ENCODE measurements at regions not wholly inside any gene's neighbourhood (a gene's known extent, or its start where the extent isn't known, plus 50 kb on each side); places are given as distances from the start of the nearest gene placed in this dataset.

DNA sequence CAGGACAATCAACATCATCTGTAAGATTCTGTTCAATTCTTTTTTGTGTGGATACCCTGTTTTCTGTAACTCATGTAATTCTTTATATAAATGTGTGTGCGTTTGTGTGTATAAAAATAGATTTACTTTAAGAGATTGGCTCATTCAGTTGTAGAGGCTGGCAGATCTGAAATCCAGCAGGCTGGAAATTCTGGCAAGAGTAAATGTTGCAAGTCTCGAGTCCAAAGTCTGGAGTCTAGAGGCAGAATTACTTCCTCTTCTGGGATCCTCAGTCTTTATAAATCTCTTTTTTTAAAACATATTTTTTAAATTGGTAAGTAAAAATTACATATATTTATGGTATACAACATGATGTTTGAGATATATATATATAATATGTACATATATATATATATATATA lies 202.1 kb upstream of the TMEM161B start:
- no peak overlapping the region for H3K27ac Mint-ChIP-seq (ENCODE audit: unreplicated experiment)
- DNase-seq (ENCODE audit: extremely low spot score, unreplicated experiment) = no peak
- no peak overlapping the region for H3K4me3 Mint-ChIP-seq (ENCODE audit: unreplicated experiment)
- no peaks in the 10 kb centered on the region for H3K4me1 Mint-ChIP-seq (ENCODE audit: unreplicated experiment)
- H3K9me3 Mint-ChIP-seq (ENCODE audit: unreplicated experiment) = peaks cover 7% of the 10 kb centered on the region
- H3K27me3 Mint-ChIP-seq (ENCODE audit: unreplicated experiment) = no peaks in the 10 kb centered on the region
- TF ChIP-seq, protein P1, sequence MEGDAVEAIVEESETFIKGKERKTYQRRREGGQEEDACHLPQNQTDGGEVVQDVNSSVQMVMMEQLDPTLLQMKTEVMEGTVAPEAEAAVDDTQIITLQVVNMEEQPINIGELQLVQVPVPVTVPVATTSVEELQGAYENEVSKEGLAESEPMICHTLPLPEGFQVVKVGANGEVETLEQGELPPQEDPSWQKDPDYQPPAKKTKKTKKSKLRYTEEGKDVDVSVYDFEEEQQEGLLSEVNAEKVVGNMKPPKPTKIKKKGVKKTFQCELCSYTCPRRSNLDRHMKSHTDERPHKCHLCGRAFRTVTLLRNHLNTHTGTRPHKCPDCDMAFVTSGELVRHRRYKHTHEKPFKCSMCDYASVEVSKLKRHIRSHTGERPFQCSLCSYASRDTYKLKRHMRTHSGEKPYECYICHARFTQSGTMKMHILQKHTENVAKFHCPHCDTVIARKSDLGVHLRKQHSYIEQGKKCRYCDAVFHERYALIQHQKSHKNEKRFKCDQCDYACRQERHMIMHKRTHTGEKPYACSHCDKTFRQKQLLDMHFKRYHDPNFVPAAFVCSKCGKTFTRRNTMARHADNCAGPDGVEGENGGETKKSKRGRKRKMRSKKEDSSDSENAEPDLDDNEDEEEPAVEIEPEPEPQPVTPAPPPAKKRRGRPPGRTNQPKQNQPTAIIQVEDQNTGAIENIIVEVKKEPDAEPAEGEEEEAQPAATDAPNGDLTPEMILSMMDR (IDR thresholded peaks at IDR 0.05) = no peak
- H3K36me3 Mint-ChIP-seq (ENCODE audit: unreplicated experiment) = no peaks in the 10 kb centered on the region

DNA sequence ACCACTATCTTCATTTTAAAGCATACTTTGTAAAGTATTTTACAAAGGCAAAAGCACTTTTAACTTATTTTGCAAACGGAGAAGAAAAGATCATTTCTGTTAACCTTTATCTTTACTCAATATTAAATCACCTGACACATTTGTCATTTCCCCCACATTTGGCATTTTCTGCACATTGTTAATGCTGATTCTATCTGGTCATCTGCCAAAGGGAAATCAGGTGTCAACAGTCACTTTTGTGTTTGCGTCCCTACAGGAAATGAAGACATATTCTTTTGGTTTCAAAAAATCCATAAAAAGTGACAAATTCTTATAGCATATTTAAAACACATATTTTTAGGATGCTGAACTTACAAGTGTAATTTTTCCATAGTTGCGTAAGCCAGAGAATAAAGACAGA lies 191.3 kb upstream of the TMEM161B start:
- H3K27ac Mint-ChIP-seq (ENCODE audit: unreplicated experiment) = no peak overlapping the region
- H3K36me3 Mint-ChIP-seq (ENCODE audit: unreplicated experiment) = no peaks in the 10 kb centered on the region
- H3K9me3 Mint-ChIP-seq (ENCODE audit: unreplicated experiment) = no peaks in the 10 kb centered on the region
- H3K4me1 Mint-ChIP-seq (ENCODE audit: unreplicated experiment) = no peaks in the 10 kb centered on the region
- H3K4me3 Mint-ChIP-seq (ENCODE audit: unreplicated experiment) = no peak overlapping the region
- TF ChIP-seq, protein P1 (IDR thresholded peaks at IDR 0.05) = no peak
- no peaks in the 10 kb centered on the region for H3K27me3 Mint-ChIP-seq (ENCODE audit: unreplicated experiment)
- no peak for DNase-seq (ENCODE audit: extremely low spot score, unreplicated experiment)

DNA sequence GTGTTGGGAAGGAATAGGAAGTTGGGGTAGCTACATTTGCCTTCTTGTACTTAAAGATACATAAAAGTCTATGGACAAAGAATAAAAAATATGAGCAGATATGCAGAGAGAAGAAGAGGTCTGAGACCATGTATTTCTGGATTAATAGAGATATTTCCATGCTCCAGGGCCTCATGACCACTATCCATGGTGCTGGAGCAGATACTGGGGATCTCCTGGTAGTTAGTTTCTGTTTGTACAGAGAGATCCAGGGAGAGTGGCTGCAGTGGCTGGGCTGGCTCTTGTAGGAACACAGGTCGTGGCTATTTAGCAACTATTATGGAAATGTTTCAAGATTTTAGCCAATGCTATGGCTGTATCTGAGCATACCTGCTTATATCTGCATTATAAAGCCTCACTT lies 184.2 kb upstream of the TMEM161B start:
- DNase-seq (ENCODE audit: extremely low spot score, unreplicated experiment) = no peak
- TF ChIP-seq, protein P1 (IDR thresholded peaks at IDR 0.05) = no peak
- Mint-ChIP-seq H3K36me3 (ENCODE audit: unreplicated experiment) (no peaks in the 10 kb centered on the region), H3K27ac (ENCODE audit: unreplicated experiment) (no peak overlapping the region), H3K27me3 (ENCODE audit: unreplicated experiment) (no peaks in the 10 kb centered on the region), H3K9me3 (ENCODE audit: unreplicated experiment) (no peaks in the 10 kb centered on the region), H3K4me1 (ENCODE audit: unreplicated experiment) (no peaks in the 10 kb centered on the region), H3K4me3 (ENCODE audit: unreplicated experiment) (no peak overlapping the region)

DNA sequence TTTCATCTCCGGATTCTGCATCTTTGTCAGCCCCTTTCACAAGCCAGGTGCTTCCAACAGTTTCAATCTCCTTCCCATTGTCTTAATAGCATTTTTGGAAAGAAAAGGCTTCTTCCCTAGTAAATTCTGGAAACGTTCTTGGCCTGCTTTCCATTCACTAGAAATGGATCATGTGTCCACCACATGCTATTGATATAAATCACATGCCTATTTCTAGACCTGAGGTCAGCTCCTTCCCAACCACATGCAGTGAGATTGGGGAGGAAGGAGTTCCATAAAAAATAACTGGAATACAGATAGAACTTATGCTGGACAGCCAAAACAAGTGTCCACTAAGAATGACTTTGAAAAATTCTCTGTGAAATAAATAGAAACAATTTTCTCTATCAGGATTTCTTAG lies 181.6 kb upstream of the TMEM161B start:
- H3K27me3 Mint-ChIP-seq (ENCODE audit: unreplicated experiment) = no peaks in the 10 kb centered on the region
- no peak for DNase-seq (ENCODE audit: extremely low spot score, unreplicated experiment)
- no peaks in the 10 kb centered on the region for H3K4me1 Mint-ChIP-seq (ENCODE audit: unreplicated experiment)
- H3K36me3 Mint-ChIP-seq (ENCODE audit: unreplicated experiment) = no peaks in the 10 kb centered on the region
- no peak overlapping the region for H3K4me3 Mint-ChIP-seq (ENCODE audit: unreplicated experiment)
- no peaks in the 10 kb centered on the region for H3K9me3 Mint-ChIP-seq (ENCODE audit: unreplicated experiment)
- TF ChIP-seq, protein P1 (IDR thresholded peaks at IDR 0.05) = no peak
- H3K27ac Mint-ChIP-seq (ENCODE audit: unreplicated experiment) = no peak overlapping the region

DNA sequence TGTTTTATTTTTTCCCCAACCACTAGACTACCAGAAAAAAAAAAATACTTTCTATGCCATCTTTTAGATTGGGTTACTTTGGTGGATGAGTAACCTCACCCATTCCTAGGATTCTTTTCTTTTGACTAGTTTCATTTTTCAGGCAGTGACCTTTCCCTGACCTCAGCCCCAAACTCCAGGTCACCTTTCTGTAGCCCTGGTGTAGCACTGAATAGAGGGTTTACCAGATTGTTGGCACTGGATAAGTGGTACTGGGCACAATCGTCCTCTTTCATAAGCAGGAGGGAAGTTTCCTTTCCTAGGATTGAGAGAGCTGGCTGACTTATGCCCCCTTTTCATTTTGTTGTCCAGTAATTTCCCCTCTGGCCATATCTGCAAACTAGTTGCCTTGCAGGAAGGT lies 169.4 kb upstream of the TMEM161B start:
- H3K36me3 Mint-ChIP-seq (ENCODE audit: unreplicated experiment) = no peaks in the 10 kb centered on the region
- H3K4me3 Mint-ChIP-seq (ENCODE audit: unreplicated experiment) = no peak overlapping the region
- no peaks in the 10 kb centered on the region for H3K27me3 Mint-ChIP-seq (ENCODE audit: unreplicated experiment)
- no peak for DNase-seq (ENCODE audit: extremely low spot score, unreplicated experiment)
- no peak overlapping the region for H3K27ac Mint-ChIP-seq (ENCODE audit: unreplicated experiment)
- no peaks in the 10 kb centered on the region for H3K4me1 Mint-ChIP-seq (ENCODE audit: unreplicated experiment)
- TF ChIP-seq, protein P1 (IDR thresholded peaks at IDR 0.05) = no peak
- no peaks in the 10 kb centered on the region for H3K9me3 Mint-ChIP-seq (ENCODE audit: unreplicated experiment)
